Upper lobe of right lung (tissue), 1 donor: ENCODE measurements at regions not wholly inside any gene's neighbourhood (a gene's known extent, or its start where the extent isn't known, plus 50 kb on each side); places are given as distances from the start of the nearest gene placed in this dataset.

Source experiments
- ATAC-seq: fragments of 200-7000 bp; cut with Tn5 transposase; one replicate; pipeline ENCODE4 v1.9.1; 2020; ENCODE audit warnings: mild to moderate bottlenecking, moderate library complexity
- DNase-seq: peaks from one replicate; pipeline ENCODE4 v3.0.0-alpha.2; 2020
- H3K27ac ChIP-seq: fragments of 200-600 bp; one replicate; pipeline ENCODE4 v1.8.0; 2022
- H3K27me3 ChIP-seq: fragments of 200-600 bp; one replicate; pipeline ENCODE4 v1.8.0; 2022; ENCODE audit warnings: mild to moderate bottlenecking
- H3K36me3 ChIP-seq: fragments of 200-600 bp; one replicate; pipeline ENCODE4 v1.8.0; 2022
- H3K4me1 ChIP-seq: fragments of 200-600 bp; one replicate; pipeline ENCODE4 v1.8.0; 2022
- H3K4me3 ChIP-seq: fragments of 200-600 bp; one replicate; pipeline ENCODE4 v1.8.0; 2022; ENCODE audit warnings: mild to moderate bottlenecking
- H3K9me3 ChIP-seq: fragments of 200-600 bp; one replicate; pipeline ENCODE4 v1.8.0; 2022
- CTCF ChIP-seq: fragments of 200-600 bp; IDR thresholded peaks from one replicate; pipeline ENCODE4 v1.8.0; 2022; ENCODE audit warnings: antibody characterized with exemption
- intact Hi-C: fragments of 100-400 bp; cut with DNase I; formaldehyde crosslinking; loops from one replicate; pipeline ENCODE4 v1.11.0; 2022
- donor health status: DM: no; HTN: yes; CAD: no; lungs with severe emphysema.

- ATAC-seq (no peak), DNase-seq (no peak)
- no peak for TF ChIP-seq CTCF
- Histone ChIP-seq H3K4me1 (no peaks in the 10 kb centered on the region), H3K4me3 (no peak overlapping the region), H3K27ac (no peak overlapping the region), H3K36me3 (no peaks in the 10 kb centered on the region), H3K9me3 (no peaks in the 10 kb centered on the region), H3K27me3 (no peaks in the 10 kb centered on the region)
- intact Hi-C loops = no loop called here
Measured at GRCh38 chr5:62130107-62130506, 175.9 kb upstream of the KIF2A start.

- no peak for TF ChIP-seq CTCF
- intact Hi-C loops = no loop called here
- no peak for ATAC-seq
Measured at GRCh38 chr5:62132276-62132675, 173.7 kb upstream of the KIF2A start.

GRCh38 chr5:62133426-62133825 is 172.6 kb upstream of the KIF2A start:
- H3K4me3 ChIP-seq = no peak overlapping the region
- no peak for DNase-seq
- no peaks in the 10 kb centered on the region for H3K27me3 ChIP-seq
- H3K4me1 ChIP-seq = no peaks in the 10 kb centered on the region
- H3K36me3 ChIP-seq = no peaks in the 10 kb centered on the region
- no peak for ATAC-seq
- no peak overlapping the region for H3K27ac ChIP-seq
- no peaks in the 10 kb centered on the region for H3K9me3 ChIP-seq
- intact Hi-C loops = no loop called here
- no peak for TF ChIP-seq CTCF

More at GRCh38 chr5:62132276-62132675, 173.7 kb upstream of the KIF2A start:
- Histone ChIP-seq H3K27me3 (no peaks in the 10 kb centered on the region), H3K9me3 (no peaks in the 10 kb centered on the region), H3K4me1 (no peaks in the 10 kb centered on the region), H3K36me3 (no peaks in the 10 kb centered on the region), H3K27ac (no peak overlapping the region), H3K4me3 (no peak overlapping the region)
- DNase-seq = no peak

GRCh38 chr5:62134811-62135210 is 171.2 kb upstream of the KIF2A start:
- Histone ChIP-seq H3K4me1 (no peaks in the 10 kb centered on the region), H3K9me3 (no peaks in the 10 kb centered on the region), H3K36me3 (no peaks in the 10 kb centered on the region), H3K27me3 (no peaks in the 10 kb centered on the region), H3K27ac (no peak overlapping the region), H3K4me3 (no peak overlapping the region)
- TF ChIP-seq CTCF = no peak
- DNase-seq (no peak), ATAC-seq (no peak)
- intact Hi-C loops = no loop called here

GRCh38 chr5:62137628-62138027 is 168.4 kb upstream of the KIF2A start:
- DNase-seq (no peak), ATAC-seq (no peak)
- H3K9me3 ChIP-seq = no peaks in the 10 kb centered on the region
- intact Hi-C loops = no loop called here
- H3K27ac ChIP-seq = no peak overlapping the region
- H3K27me3 ChIP-seq = no peaks in the 10 kb centered on the region
- no peak overlapping the region for H3K4me3 ChIP-seq
- H3K4me1 ChIP-seq = no peaks in the 10 kb centered on the region
- no peaks in the 10 kb centered on the region for H3K36me3 ChIP-seq
- TF ChIP-seq CTCF = no peak

GRCh38 chr5:62138607-62139006 is 167.4 kb upstream of the KIF2A start:
- Histone ChIP-seq H3K9me3 (no peaks in the 10 kb centered on the region), H3K27me3 (no peaks in the 10 kb centered on the region), H3K4me3 (no peak overlapping the region), H3K4me1 (peaks cover 4% of the 10 kb centered on the region), H3K36me3 (no peaks in the 10 kb centered on the region), H3K27ac (no peak overlapping the region)
- DNase-seq (no peak), ATAC-seq (no peak)
- no peak for TF ChIP-seq CTCF
- intact Hi-C loops = no loop called here
